Stimulated activated CD4-positive, alpha-beta T cell treated with anti-CD3 and anti-CD28 coated beads, Interleukin-2, amount 100 ng/mL, for 24 hours (primary cell): ENCODE measurements at regions not wholly inside any gene's neighbourhood (a gene's known extent, or its start where the extent isn't known, plus 50 kb on each side); places are given as distances from the start of the nearest gene placed in this dataset.

ENCODE experiments used
- DNase-seq, 2 donors: peaks; one replicate each; pipeline ENCODE4 v3.0.0-alpha.2; 2020

DNA sequence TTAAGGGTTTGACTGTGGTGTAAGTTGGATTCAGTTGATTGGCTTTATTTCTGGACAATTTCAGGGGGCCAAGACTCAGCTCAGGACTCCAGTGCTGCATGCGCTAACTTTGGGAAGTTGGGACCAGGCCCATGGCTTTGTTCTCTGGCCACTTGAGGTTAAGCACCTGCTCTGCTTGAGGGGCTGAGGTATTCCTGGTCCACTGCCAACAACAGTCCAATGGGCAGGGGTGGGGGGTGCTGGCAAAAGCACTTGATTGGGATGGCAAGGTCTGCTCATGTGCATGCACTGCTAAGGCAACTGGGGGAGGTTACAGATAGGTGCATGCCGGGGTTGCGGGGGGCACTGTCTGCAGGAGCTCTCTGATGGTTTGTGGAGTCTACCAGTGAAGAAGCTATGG, 52.6 kb upstream of the ASB17 start:
- no peak for DNase-seq

DNA sequence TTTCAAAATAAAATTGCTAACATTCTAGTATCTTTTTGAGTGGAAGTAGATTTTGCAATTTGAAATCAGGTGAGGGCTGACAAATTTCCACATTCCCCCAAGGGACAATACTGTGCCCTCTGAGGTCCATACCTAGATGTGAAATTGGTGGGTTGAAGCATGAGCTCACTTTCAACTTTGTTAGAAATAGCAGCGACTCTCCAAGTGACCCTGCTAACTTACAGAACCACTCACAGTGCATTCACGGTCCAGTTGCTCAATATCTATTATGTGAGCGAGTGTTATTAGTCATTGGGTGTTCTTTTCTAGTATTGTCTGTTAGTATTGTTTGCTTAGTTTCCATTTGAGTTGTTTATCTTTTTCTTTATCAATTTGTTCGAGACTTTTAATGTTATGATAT, 53.6 kb upstream of the ASB17 start:
- no peak for DNase-seq

DNA sequence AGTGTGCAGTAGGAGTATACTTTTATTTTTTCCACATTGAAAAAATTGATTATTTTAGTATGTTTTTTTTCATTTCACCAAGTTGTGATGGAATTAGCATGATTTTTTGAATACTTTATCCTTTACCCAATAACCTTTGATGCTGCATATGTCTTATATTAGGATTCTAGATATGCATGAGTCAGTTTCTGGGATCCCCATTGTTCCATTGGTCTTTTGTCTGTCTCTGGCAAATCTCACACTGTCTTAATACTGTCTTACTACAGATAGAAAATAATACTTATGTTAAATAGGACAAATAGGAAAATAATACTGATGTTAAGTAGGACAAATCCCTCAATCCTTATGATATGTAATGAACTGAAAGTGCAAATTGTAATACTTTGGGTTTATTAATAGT, 54.3 kb upstream of the ASB17 start:
- DNase-seq: no peak

DNA sequence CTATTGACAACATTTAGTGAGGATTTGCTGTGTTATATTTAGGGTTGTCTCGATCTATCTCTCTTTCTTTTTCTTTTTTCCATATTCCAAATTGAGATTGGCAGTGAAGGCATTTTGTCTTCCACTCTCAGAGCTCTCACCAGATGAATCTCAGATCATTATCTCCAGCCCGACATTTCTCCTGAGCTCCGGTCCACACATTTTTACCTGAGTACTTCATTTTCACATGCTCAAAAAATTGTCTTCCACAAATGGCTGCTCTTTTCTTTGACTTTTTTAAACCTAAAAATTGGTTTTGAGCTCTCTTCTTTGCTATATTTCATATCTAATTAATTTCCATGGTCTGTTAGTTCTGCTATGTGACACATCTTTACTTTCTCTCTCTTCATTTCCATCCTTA, 56.9 kb upstream of the ASB17 start:
- no peak for DNase-seq

DNA sequence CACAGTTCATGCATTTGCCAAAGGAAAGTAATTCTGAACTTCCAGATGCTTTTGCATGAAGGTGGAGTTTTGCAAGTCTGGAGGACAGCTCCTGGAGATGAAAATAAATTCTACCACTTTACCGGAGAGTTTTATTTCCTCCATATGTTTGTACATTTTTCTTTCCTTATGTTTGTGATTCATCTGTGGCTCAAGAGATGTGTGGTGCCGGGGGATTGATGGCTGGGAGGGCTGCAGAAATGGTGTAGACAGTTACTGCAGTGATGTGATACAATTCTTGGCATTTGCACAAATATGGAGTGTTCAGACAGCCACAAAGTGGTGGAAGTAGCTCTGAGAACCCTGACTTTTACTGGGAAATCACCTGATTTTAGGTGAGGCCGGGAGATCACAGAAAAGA, 58.5 kb upstream of the ASB17 start:
- no peak for DNase-seq

DNA sequence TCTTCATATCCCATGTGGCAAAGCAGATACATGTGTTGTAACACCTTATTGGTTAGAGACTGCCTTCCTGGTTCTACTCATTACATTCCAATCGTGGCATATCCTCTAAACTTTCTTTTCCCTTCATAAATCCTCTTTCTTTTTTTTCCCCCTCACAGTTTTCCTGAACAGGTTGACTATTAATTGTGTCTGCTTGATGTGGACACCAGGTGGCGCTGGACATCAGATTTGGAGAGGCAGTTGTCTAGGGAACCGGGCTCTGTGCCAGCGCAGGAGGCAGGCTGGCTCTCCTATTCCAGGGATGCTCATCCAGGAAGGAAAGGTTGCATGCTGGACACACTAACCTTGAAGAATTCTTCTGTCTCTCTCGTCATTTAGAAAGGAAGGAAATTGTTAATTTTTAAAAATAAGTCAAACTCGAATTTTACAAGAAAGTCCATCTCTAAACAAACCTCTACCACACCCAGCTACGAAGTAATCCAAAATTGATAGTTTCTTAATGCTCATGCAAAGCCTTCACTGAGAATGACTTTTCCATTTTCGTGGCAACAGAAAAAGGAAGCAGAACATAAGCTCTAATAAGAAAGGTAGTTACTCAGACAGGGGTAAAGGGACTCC, 59.4 kb upstream of the ASB17 start:
- peak; percentile 75 to 82 for DNase-seq

DNA sequence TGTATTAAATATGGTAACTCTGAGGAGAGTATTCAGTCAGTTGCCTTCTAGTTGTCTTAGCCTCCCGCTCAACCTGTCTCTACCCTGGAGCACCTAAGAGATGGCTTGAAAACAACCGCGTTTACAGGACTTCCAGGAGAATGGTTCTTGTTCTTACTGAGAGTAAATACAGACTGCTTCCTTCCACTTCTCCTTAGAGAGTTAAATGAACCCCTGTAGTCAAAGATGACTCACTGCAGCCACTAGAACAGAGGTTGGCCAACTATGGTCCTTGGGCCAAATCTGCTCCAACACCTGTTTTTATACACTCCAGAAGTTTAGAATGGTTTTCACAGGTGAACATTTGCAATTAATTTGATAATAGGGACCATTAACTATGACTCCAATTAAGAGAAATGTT, 60.1 kb upstream of the ASB17 start:
- DNase-seq: no peak

DNA sequence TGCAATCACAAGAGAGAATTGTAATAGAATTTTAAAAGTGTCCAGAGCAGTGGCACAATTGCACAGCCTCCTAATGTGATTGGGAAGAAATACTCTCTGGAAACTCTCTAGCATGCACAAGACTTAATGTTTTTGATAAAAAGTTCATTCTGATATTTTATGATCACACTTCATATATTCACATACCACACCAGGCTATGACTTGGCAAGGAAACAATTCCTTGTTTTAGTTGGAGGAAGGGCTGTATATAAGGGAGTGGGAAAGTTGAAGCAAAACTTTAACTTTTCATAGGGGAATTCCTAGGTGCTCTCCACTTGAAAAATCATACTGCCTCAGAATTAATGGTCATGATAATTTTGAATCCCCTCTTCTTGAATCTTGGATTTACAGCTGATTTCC, 61.5 kb upstream of the ASB17 start:
- DNase-seq: no peak

DNA sequence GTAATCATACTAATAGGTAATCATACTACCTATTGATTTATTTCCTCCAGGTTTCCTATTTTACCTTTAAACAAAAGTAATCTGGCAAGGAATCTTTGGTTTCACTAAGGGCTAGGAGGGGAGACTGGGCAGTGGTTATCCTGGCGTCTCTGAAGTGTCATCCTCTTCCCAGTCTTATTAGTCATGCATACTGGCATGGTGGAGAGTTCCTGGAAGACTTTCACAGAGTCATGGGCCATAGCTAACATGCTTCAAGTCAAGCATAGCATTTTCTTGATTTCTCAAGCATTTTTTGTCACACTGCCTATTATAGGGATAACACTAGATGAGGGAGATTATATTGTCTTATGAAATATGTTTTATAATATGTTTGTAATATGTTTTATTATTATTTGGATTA, 64.0 kb upstream of the ASB17 start:
- no peak for DNase-seq

DNA sequence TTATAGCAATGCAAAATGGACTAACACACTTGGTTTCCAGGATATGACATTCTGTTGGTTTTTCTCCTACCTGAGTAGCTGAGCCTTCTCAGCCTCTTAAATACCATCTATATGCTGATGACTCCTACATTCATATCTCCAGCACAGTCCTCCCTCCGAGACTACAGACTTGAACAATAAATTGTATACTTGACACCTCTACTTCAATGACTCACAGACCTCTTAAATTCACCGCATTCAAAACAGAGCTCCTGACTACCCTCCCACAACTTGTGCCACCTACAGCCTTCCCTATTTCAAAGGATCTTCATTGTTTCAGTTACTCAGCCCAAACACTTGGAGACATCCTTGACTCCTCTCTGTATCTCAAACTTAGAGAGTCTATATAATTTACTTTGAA, 66.8 kb upstream of the ASB17 start:
- no peak for DNase-seq

DNA sequence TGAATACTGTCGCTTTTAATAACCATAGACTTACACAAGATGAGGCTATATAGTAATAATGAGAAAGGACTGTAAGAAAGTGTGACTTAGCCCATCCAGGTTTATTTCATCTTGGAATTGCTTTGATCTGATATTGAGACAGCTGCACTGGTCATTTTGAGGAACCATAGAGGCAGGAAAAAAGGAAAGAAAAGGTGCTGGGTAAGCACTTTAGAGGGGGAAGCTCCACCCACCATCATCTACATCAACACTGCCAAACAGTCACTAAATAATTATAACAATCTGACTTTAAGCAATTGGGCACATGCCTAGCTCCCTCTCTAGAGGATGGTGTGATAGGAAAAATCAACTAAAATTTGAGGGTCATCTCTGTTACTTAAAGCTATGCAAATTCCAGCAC, 70.6 kb upstream of the ST6GALNAC3 start:
- no peak for DNase-seq

DNA sequence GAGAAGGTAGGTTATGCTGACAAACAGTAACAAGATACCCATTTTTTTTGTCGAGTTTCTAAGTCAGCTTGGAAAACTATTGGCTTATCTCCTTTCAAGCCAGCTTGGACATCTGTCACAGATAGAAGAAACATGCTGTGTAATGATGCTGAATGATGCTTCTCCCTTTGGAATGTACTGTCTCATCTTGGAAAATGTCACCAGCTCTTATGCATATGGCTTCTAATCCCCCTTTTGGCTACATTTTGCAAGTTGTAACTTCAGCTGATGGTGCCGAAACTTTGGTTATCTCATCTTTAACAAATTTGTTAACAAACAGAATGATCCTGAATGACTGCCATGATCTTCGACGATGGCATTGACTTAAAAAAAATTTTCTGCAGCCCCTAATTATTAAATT, 68.8 kb upstream of the ST6GALNAC3 start:
- no peak for DNase-seq

DNA sequence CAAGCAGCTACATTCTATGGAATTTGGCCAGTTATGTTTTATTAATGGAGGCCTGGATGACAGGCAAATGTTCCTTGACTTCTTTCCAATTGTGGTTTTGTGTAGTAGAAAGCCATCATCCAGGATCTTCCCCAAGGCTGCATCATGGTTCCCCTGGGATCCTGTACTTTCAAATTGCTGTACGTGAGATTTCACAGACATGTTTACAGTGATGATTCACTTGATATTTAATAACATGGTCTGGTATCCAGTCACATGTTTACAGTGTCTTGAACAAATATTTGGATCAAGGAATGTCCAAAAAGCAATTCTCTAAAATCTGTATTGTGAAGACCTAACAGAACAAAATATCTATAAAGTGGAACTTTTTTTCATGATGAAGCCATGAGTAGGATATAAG, 68.3 kb upstream of the ST6GALNAC3 start:
- no peak for DNase-seq

DNA sequence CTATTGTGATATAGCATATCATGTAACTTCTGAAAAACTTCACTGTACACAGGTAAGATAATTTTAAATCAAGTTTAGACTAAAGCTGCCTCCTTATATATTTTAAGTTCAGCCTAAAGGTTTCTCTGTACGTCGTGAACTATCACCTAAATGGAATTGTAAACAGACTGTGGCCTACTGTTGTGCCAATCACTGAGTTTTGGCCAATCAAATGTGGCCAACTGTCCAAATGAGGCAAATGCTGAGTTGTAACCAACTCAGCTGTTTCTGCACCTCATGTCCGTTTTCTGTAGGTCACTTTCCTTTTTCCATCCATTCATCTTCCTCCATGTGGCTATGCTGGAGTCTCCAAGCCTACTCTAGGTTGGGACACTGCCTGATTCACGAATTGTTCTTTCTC, 63.7 kb upstream of the ST6GALNAC3 start:
- DNase-seq: no peak

DNA sequence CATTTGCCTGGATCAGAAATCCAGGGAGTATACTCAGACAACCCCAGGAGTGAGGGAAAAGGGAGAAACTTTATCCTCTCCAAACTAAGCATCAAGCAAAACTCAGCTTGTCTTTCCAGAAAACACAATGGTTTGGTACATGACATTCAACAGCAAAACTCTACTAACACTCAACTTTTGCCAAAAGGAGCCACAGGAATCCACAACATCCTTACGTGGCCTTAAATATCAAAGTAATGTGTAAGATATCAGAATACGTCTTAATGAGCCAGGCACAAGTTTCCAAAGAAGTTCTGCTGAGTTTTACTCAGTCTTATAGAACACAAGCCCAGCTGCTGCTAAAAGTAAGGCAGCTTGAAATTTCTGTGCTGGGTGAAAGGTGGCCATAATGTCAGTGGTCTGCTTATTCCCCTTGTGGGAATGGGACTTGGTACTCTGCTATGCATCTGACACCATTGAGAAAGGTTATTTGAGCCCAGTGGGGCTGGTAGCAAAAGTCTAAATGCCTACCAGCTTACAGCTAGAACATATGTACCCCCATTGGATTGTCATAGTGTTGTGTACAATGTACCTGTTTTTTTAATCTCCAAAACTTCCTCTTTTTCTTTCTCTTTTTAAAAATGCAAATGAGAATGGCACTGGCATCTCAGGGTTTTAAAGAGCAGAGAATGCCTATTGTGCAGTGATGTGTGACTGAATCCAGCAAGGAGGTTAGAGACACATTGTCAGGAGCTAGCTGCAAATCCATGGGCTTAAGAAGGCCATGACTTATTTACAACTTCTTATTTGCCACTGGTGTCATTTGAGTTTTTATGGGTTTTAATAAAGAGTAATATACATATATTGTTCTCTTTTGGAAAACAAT, 62.0 kb upstream of the ST6GALNAC3 start:
- no peak for DNase-seq

DNA sequence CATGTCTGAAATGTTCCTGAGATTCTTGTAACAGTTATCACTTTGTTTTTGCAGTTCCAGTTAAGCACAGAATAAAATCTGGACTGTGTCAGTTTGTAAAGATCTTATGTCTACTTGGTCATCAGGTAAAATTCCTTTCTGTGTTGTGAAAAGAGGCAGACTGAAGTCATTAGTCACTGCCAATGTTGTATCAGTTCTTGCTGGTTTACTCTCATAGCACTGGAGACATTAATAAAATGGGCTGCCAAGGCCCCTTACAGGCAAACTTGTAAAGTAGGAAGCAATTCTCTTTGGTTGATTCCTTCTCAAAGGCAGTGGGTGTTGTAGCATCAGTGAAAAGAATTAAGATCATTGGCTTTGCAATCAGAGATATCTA, 61.4 kb upstream of the ST6GALNAC3 start:
- no peak for DNase-seq

DNA sequence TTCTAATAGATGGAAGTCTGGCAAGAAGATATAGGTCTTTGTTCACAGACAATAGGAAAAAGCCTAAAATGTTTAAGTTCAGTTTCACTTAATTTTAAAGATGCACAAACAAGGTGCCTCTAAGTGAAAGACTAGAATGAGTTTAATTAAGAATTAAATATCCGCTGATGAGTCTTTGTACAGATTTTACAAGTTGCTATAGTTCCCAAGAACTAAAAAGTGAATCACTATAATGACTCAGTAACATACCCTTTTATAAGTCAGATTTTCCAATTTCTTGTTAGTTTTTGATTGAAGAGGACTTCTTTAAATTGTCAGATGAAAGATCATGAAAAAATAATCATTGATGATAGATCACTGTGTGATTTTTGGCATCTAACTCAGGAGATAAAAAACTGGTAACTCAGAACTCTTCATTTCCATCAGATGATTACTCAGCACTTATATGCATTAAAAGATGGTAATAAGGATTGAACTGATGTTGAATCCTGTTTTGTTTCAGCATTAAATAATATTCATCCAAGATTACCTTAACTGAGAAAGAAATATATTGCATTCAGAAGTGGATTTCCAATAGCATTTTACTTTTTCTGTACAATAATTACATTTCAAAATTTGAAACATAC, 59.0 kb upstream of the ST6GALNAC3 start:
- no peak for DNase-seq

DNA sequence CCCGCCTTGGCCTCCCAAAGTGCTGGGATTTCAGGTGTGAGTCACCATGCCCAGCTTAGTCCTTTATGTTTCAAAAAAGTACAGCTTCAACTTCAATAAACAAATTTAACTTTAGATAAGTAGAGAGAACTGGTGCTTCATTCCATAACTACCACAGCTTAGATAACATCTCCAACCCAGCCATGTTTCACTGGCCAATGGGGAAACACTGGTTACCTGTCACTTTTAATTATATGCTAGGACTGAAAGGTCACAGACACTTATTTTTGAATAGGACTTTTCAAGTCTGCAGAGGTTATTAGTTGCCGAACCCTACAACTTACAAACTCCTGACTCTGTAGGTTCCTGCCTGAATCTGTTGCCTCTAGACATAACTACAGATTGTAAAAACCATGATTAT, 56.5 kb upstream of the ST6GALNAC3 start:
- no peak for DNase-seq

DNA sequence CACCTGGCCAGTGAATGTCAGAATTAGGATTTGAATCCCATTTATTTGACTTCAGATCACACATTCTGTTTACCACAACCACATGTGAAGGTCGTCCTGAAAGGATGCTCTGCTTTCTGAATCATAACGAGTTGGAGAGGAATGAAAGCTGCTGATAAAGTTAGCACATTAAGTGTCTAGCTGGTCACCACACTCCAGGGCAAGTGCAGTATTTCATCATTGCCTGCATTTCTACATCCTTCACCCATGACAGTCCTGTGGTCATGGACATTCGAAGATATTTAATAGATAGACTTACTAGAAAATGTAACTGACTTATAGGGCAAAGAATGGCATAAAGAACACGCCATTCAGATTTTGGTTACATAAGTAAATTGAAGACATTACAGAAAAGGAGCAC, 52.7 kb upstream of the ST6GALNAC3 start:
- DNase-seq: no peak

DNA sequence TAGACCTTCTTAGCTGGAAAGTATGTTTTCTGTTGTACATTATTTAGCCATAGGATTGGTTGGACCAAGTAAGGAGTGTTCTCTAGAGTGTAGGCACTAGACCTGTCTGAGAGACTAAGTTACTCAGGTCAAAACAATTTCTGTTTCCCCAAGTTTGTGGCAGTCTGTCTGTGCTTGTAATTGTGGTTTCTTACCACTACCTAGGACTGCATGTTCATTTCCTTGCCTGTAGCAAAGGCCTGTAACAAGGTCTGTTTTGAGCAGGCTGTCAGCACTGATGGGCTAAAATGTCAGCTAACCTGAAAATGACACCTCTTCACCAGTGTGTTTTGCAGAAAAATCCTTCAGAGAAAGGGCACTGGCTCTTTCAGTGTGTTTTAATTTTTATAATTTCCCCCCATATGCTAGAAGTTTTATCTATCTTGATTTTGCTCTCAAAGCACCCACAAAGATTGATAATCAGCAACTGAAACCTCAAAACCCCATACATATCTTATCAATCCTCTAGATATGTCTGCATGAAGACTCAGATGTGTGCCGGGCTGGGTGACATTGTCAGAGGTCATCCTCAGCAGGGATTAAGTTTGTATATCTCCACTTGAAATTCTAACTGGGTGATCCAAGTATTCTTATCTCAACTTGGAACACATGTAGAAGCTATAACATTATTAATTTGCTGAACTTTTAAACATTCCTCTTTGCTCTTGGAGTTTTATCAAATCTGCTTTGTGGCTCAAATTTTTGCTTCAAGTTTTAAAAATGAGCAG, 50.7 kb upstream of the ST6GALNAC3 start:
- no peak for DNase-seq
